OCI-LY3 (cell line): ENCODE measurements at regions not wholly inside any gene's neighbourhood (a gene's known extent, or its start where the extent isn't known, plus 50 kb on each side); places are given as distances from the start of the nearest gene placed in this dataset.

Experiments used
- H2AFZ ChIP-seq: fragments of 200-600, 300-600 bp; shearing (Covaris generic); 2 replicates; pipeline ENCODE4 v1.6.0; 2014; ENCODE audit warnings: antibody characterized with exemption, low read depth, low read length
- H3K27ac ChIP-seq: fragments of 200-600, 300-600 bp; sonication (generic); 2 replicates; pipeline ENCODE4 v1.5.1; 2014; ENCODE audit warnings: mild to moderate bottlenecking, low read length, moderate library complexity, mixed read lengths
- H3K27me3 ChIP-seq: fragments of 200-600, 300-600 bp; sonication (generic); 2 replicates; pipeline ENCODE4 v1.6.1; 2014; ENCODE audit warnings: low read depth, low read length, mixed read lengths
- H3K36me3 ChIP-seq: fragments of 200-600, 300-600 bp; sonication (generic); replicated peaks from 2 replicates; pipeline ENCODE3; 2014; ENCODE audit warnings: low read depth, low read length, mixed read lengths
- H3K4me1 ChIP-seq: fragments of 300-600, 200-600 bp; sonication (generic); 2 replicates; pipeline ENCODE4 v1.6.1; 2014; ENCODE audit warnings: low read length, mixed read lengths
- H3K4me2 ChIP-seq: fragments of 200-600, 300-600 bp; sonication (generic); 2 replicates; pipeline ENCODE4 v1.6.1; 2014; ENCODE audit warnings: low read length, mixed read lengths
- H3K4me3 ChIP-seq: fragments of 300-600, 200-600 bp; sonication (generic); 2 replicates; pipeline ENCODE4 v1.5.1; 2014; ENCODE audit warnings: antibody characterized with exemption, mild to moderate bottlenecking, low read length, moderate library complexity
- H3K79me2 ChIP-seq: fragments of 300-600, 200-600 bp; shearing (Covaris generic); 2 replicates; pipeline ENCODE4 v1.6.1; 2014; ENCODE audit warnings: mild to moderate bottlenecking, low read length, mixed read lengths
- H3K9ac ChIP-seq: fragments of 300-600, 200-600 bp; shearing (Covaris generic); 2 replicates; pipeline ENCODE4 v1.6.0; 2014; ENCODE audit warnings: mild to moderate bottlenecking, low read length, moderate library complexity
- H3K9me3 ChIP-seq: fragments of 200-600, 300-600 bp; shearing (Covaris generic); 2 replicates; pipeline ENCODE4 v1.6.1; 2014; ENCODE audit warnings: low read length, mixed read lengths; ENCODE audit not compliant: insufficient read depth
- H4K20me1 ChIP-seq: fragments of 200-600, 300-600 bp; sonication (generic); 2 replicates; pipeline ENCODE4 v1.6.1; 2016; ENCODE audit warnings: low read length, mixed read lengths; ENCODE audit not compliant: insufficient read depth
- EZH2phosphoT487 ChIP-seq: fragments of 200-600 bp; shearing (Covaris generic); IDR thresholded peaks from 2 replicates; pipeline ENCODE4 v1.6.1; 2018; ENCODE audit warnings: antibody characterized with exemption, mixed run types, low read depth
- TF ChIP-seq, protein P1 (sequence below): fragments of 200-600, 300-600 bp; sonication (generic); IDR thresholded peaks from 2 replicates; pipeline ENCODE4 v1.5.1; 2014; ENCODE audit warnings: antibody characterized with exemption, low read length, low read depth

GRCh38 chr9:96051423-96051822, 175.9 kb downstream of the ERCC6L2 start:
- H3K4me1 ChIP-seq, result no peaks in the 10 kb centered on the region
- no peak overlapping the region for H3K9ac ChIP-seq
- no peak overlapping the region for H3K4me2 ChIP-seq
- no peak overlapping the region for H3K4me3 ChIP-seq
- no peaks in the 10 kb centered on the region for H3K79me2 ChIP-seq
- H3K9me3 ChIP-seq, result no peaks in the 10 kb centered on the region
- no peak for TF ChIP-seq EZH2phosphoT487
- TF ChIP-seq, protein P1, sequence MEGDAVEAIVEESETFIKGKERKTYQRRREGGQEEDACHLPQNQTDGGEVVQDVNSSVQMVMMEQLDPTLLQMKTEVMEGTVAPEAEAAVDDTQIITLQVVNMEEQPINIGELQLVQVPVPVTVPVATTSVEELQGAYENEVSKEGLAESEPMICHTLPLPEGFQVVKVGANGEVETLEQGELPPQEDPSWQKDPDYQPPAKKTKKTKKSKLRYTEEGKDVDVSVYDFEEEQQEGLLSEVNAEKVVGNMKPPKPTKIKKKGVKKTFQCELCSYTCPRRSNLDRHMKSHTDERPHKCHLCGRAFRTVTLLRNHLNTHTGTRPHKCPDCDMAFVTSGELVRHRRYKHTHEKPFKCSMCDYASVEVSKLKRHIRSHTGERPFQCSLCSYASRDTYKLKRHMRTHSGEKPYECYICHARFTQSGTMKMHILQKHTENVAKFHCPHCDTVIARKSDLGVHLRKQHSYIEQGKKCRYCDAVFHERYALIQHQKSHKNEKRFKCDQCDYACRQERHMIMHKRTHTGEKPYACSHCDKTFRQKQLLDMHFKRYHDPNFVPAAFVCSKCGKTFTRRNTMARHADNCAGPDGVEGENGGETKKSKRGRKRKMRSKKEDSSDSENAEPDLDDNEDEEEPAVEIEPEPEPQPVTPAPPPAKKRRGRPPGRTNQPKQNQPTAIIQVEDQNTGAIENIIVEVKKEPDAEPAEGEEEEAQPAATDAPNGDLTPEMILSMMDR, result no peak
- no peaks in the 10 kb centered on the region for H4K20me1 ChIP-seq
- no peak overlapping the region for H2AFZ ChIP-seq
- no peaks in the 10 kb centered on the region for H3K27me3 ChIP-seq
- H3K36me3 ChIP-seq, result no peaks in the 10 kb centered on the region
- H3K27ac ChIP-seq, result no peak overlapping the region

- Histone ChIP-seq H3K79me2 (no peaks in the 10 kb centered on the region), H4K20me1 (no peaks in the 10 kb centered on the region), H3K27ac (no peak overlapping the region), H3K4me3 (no peak overlapping the region), H3K4me2 (no peak overlapping the region), H3K36me3 (no peaks in the 10 kb centered on the region), H3K9me3 (no peaks in the 10 kb centered on the region), H3K27me3 (no peaks in the 10 kb centered on the region), H2AFZ (no peak overlapping the region), H3K9ac (no peak overlapping the region), H3K4me1 (no peaks in the 10 kb centered on the region)
- TF ChIP-seq, protein P1, result no peak
- no peak for TF ChIP-seq EZH2phosphoT487
Measured at GRCh38 chr9:96050861-96051155, 175.3 kb downstream of the ERCC6L2 start.

GRCh38 chr9:96050048-96050860, 174.8 kb downstream of the ERCC6L2 start:
- Histone ChIP-seq H3K27me3 (no peaks in the 10 kb centered on the region), H4K20me1 (no peaks in the 10 kb centered on the region), H3K79me2 (no peaks in the 10 kb centered on the region), H3K36me3 (no peaks in the 10 kb centered on the region), H3K9ac (no peak overlapping the region), H3K4me2 (no peak overlapping the region), H3K9me3 (no peaks in the 10 kb centered on the region), H3K4me3 (no peak overlapping the region), H3K4me1 (no peaks in the 10 kb centered on the region), H2AFZ (no peak overlapping the region), H3K27ac (no peak overlapping the region)
- TF ChIP-seq, protein P1, result no peak
- TF ChIP-seq EZH2phosphoT487, result no peak

DNA sequence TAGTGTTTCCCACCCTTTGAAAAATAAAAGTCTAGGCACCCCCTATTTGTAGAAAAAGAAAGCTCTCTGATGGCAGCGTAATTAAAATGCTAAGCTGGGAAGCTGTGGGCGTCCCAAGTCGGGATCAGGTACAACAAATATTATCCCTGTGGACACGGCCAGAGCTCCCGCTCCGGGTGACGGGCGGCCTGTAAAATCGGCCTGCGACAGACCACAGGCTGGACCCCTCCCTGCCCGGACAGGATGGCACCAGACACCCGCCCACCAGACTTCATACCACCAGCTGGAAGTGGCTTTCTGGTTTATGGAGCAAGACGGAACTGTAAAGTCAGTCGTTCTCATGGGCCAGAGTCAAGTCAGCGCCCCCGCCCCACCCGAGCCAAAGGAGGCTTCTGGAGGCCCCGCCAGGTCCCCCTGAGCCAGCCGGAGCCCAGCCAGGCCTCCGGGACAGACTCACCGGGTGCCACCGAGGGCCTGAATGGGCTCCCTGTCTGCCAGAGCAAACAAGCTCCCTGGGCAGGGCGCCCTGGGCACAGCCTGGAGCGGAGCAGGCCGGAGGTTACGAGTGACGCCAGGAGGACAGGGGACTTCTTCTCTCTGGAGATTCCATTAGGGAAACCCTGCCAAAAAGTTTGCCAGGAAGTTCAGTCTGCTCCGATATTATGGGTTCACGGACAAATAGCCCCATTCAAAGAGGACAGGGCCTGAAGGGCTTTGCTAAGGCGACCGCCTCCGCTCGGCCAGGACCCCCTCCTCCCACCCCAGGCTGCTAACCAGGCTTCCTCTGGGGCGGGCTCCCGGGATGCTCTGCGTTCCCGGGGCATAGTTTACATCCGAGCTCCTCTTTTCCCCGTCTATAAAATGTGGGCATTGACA, 173.7 kb downstream of the ERCC6L2 start:
- H2AFZ ChIP-seq, result no peak overlapping the region
- no peaks in the 10 kb centered on the region for H3K9me3 ChIP-seq
- no peaks in the 10 kb centered on the region for H3K36me3 ChIP-seq
- no peak overlapping the region for H3K4me3 ChIP-seq
- no peaks in the 10 kb centered on the region for H4K20me1 ChIP-seq
- no peaks in the 10 kb centered on the region for H3K4me1 ChIP-seq
- H3K27ac ChIP-seq, result no peak overlapping the region
- no peak overlapping the region for H3K9ac ChIP-seq
- H3K79me2 ChIP-seq, result no peaks in the 10 kb centered on the region
- TF ChIP-seq EZH2phosphoT487, result no peak
- no peak overlapping the region for H3K4me2 ChIP-seq
- H3K27me3 ChIP-seq, result no peaks in the 10 kb centered on the region
